Lower leg skin (tissue), 4 donors: ENCODE measurements at regions not wholly inside any gene's neighbourhood (a gene's known extent, or its start where the extent isn't known, plus 50 kb on each side); places are given as distances from the start of the nearest gene placed in this dataset.

Experiments used
- DNase-seq, 2 donors: peaks; one replicate each; pipeline ENCODE4 v3.0.0-alpha.2; 2019; ENCODE audit warnings: low spot score in 2 of 2
- H3K4me3 ChIP-seq: fragments of 200-600 bp; sonication (generic); 2 replicates; pipeline ENCODE4 v1.5.1; 2017; ENCODE audit warnings: mild to moderate bottlenecking, low read depth; ENCODE audit not compliant: poor library complexity, severe bottlenecking
- POLR2A ChIP-seq, 2 donors: fragments of 450-650 bp; IDR thresholded peaks; one replicate each; pipeline ENCODE4 v1.6.1; 2016 to 2017; ENCODE audit warnings: antibody characterized with exemption in 2 of 2, mild to moderate bottlenecking in 1 of 2, moderate library complexity in 1 of 2
- WGBS, 2 donors: methylation state at CpG; one replicate each; pipeline ENCODE4 v1.1.5; 2018; 5-methylcytosine and 5-hydroxymethylcytosine counted together
- intact Hi-C: fragments of 100-400 bp; cut with DNase I; formaldehyde crosslinking; loops from one replicate; pipeline ENCODE4 v1.15.0; 2023; ENCODE audit warnings: low total_unique reads
- TF ChIP-seq, protein P1 (sequence below), 3 donors: fragments of 450-650 bp; IDR thresholded peaks; one replicate each; pipeline ENCODE4 v1.5.1; 2016; ENCODE audit warnings: antibody characterized with exemption in 3 of 3, mild to moderate bottlenecking in 3 of 3, moderate library complexity in 2 of 3

- H3K4me3 ChIP-seq, result no peak overlapping the region
- intact Hi-C loops, result no loop called here
- TF ChIP-seq, protein P1, sequence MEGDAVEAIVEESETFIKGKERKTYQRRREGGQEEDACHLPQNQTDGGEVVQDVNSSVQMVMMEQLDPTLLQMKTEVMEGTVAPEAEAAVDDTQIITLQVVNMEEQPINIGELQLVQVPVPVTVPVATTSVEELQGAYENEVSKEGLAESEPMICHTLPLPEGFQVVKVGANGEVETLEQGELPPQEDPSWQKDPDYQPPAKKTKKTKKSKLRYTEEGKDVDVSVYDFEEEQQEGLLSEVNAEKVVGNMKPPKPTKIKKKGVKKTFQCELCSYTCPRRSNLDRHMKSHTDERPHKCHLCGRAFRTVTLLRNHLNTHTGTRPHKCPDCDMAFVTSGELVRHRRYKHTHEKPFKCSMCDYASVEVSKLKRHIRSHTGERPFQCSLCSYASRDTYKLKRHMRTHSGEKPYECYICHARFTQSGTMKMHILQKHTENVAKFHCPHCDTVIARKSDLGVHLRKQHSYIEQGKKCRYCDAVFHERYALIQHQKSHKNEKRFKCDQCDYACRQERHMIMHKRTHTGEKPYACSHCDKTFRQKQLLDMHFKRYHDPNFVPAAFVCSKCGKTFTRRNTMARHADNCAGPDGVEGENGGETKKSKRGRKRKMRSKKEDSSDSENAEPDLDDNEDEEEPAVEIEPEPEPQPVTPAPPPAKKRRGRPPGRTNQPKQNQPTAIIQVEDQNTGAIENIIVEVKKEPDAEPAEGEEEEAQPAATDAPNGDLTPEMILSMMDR (IDR thresholded peaks at IDR 0.05), result no peak
- no peak for TF ChIP-seq POLR2A (IDR thresholded peaks at IDR 0.05)
- WGBS, 2 donors, result 45 to 55% methylated on average over 2 of the region's 2 CpGs
- no peak for DNase-seq
Observed at GRCh38 chr6:105803442-105803841, 282.7 kb upstream of the PRDM1 start.

- intact Hi-C loops, result no loop called here
- 90% methylated on average over 3 of the region's 3 CpGs for WGBS, 2 donors
- DNase-seq, result no peak
- no peak overlapping the region for H3K4me3 ChIP-seq
- no peak for TF ChIP-seq POLR2A (IDR thresholded peaks at IDR 0.05)
- TF ChIP-seq, protein P1 (IDR thresholded peaks at IDR 0.05), result no peak
Observed at GRCh38 chr6:105802703-105803102, 283.4 kb upstream of the PRDM1 start.

DNA sequence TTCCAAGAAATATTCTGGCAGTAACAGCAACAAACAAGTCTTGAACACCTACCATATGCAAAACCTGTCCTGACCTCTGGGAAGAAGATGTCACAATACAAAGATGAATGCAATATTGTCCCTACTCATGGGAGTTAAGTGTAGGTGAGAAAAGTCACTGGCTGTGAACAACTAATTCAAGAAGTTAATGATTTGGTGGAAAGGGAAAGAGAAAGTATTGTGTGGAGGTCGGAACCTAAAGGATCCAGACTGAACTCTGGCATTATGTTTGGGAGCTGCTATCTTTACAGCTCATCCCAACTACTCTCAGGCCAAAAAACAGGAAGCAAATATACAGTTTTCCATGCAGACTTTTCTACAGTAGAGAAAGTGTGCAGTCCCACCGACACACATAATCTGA lies 285.3 kb upstream of the PRDM1 start:
- WGBS, 2 donors, result 77 to 81% methylated on average over 2 of the region's 2 CpGs
- TF ChIP-seq, protein P1 (IDR thresholded peaks at IDR 0.05), result no peak
- TF ChIP-seq POLR2A (IDR thresholded peaks at IDR 0.05), result no peak
- intact Hi-C loops, result no loop called here
- no peak overlapping the region for H3K4me3 ChIP-seq
- DNase-seq, result no peak

GRCh38 chr6:105800398-105800797 lies 285.7 kb upstream of the PRDM1 start:
- no peak for DNase-seq
- no peak for TF ChIP-seq POLR2A (IDR thresholded peaks at IDR 0.05)
- TF ChIP-seq, protein P1 (IDR thresholded peaks at IDR 0.05), result no peak
- intact Hi-C loops, result no loop called here
- H3K4me3 ChIP-seq, result no peak overlapping the region
- 88 to 92% methylated on average over 2 of the region's 2 CpGs for WGBS, 2 donors

DNA sequence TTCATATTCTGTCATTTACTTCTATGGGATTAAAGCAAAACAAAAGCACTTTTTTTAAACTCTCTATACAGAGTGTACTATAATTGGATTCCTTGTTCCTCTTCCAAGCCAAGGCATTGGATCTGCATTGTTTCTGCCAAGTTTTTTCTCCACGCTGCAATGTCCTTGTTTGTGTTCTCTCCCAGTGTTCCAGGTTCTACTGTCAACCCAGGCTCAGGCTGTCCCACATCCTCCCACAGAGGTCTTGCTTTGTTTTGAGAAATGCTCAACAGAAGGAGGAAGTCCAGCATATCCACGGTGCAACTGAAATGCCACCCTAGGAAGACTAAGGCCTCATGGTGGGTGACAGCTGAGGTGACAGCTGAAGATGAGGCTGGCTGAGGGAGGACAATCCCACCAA lies 287.1 kb upstream of the PRDM1 start:
- 21 to 38% methylated on average over 2 of the region's 2 CpGs for WGBS, 2 donors
- DNase-seq, result peak in 1 of 2 donors; percentile 62
- intact Hi-C loops, result no loop called here
- H3K4me3 ChIP-seq, result no peak overlapping the region
- TF ChIP-seq, protein P1 (IDR thresholded peaks at IDR 0.05), result no peak
- no peak for TF ChIP-seq POLR2A (IDR thresholded peaks at IDR 0.05)

GRCh38 chr6:105797983-105798453 lies 288.1 kb upstream of the PRDM1 start:
- intact Hi-C loops, result no loop called here
- H3K4me3 ChIP-seq, result no peak overlapping the region
- TF ChIP-seq POLR2A (IDR thresholded peaks at IDR 0.05), result no peak
- TF ChIP-seq, protein P1 (IDR thresholded peaks at IDR 0.05), result no peak
- peak in 1 of 2 donors; percentile 68 for DNase-seq
- 23 to 43% methylated on average over 4 of the region's 4 CpGs for WGBS, 2 donors
